ENCODE measurements at regions not wholly inside any gene's neighbourhood (a gene's known extent, or its start where the extent isn't known, plus 50 kb on each side); places are given as distances from the start of the nearest gene placed in this dataset.
"Not testable (repeated sequence)": the region's sequence is repeated elsewhere in the genome, so short reads cannot be mapped to it uniquely, and the experiment has no call there.

GRCh38 chr6:67933278-67933677 lies 701.8 kb upstream of the ADGRB3 start:
- ChIA-PET CTCF (no interaction called here), POLR2A (ENCODE audit: unreplicated experiment) (no interaction called here)
- no peaks in the 10 kb centered on the region for H3K9me3 ChIP-seq (ENCODE audit: insufficient read depth, low read depth)
- no peak overlapping the region for H2AFZ ChIP-seq
- no TSS peak for BruUV-seq (replicated peaks)
- no peaks in the 10 kb centered on the region for H3F3A ChIP-seq (ENCODE audit: insufficient read depth, low read depth)
- intact Hi-C loops (cut with micrococcal nuclease; ENCODE audit: unreplicated experiment): no loop called here
- no peaks in the 10 kb centered on the region for H3K79me2 ChIP-seq (ENCODE audit: low read depth)
- no peak overlapping the region for H3K27ac ChIP-seq
- H3K36me3 ChIP-seq (ENCODE audit: low read depth): no peaks in the 10 kb centered on the region
- H3K9me2 ChIP-seq (ENCODE audit: insufficient read depth): no peaks in the 10 kb centered on the region
- H3K4me1 ChIP-seq (replicated peaks; ENCODE audit: insufficient read depth): no peaks in the 10 kb centered on the region
- DNase-seq: no peak
- H3K4me2 ChIP-seq: no peak overlapping the region
- H3K4me3 ChIP-seq: no peak overlapping the region
- no peaks in the 10 kb centered on the region for H3K27me3 ChIP-seq (ENCODE audit: insufficient read depth, low read depth)
- H4K20me1 ChIP-seq (ENCODE audit: insufficient read depth): no peaks in the 10 kb centered on the region
- TF ChIP-seq EZH2 (IDR thresholded peaks at IDR 0.05; ENCODE audit: low read depth) (no peak), CTCF (conservative IDR thresholded peaks at IDR 0.05) (no peak)

- BruUV-seq (replicated peaks); DNase-seq; H3K9me2 ChIP-seq (ENCODE audit: insufficient read depth); H3K79me2 ChIP-seq (ENCODE audit: low read depth); H3K4me2 ChIP-seq; H4K20me1 ChIP-seq (ENCODE audit: insufficient read depth); H3K27me3 ChIP-seq (ENCODE audit: insufficient read depth, low read depth); H3K4me1 ChIP-seq (replicated peaks; ENCODE audit: insufficient read depth); POLR2A ChIA-PET (ENCODE audit: unreplicated experiment); intact Hi-C loops (cut with micrococcal nuclease; ENCODE audit: unreplicated experiment); H3K4me3 ChIP-seq; H3F3A ChIP-seq (ENCODE audit: insufficient read depth, low read depth); H3K9me3 ChIP-seq (ENCODE audit: insufficient read depth, low read depth); H3K27ac ChIP-seq; H2AFZ ChIP-seq; H3K36me3 ChIP-seq (ENCODE audit: low read depth); CTCF ChIA-PET: not testable (repeated sequence)
These were observed 712.5 kb upstream of the ADGRB3 start for GRCh38 chr6:67922588-67922987.

- H2AFZ ChIP-seq; H3K4me2 ChIP-seq; H3F3A ChIP-seq (ENCODE audit: insufficient read depth, low read depth); H4K20me1 ChIP-seq (ENCODE audit: insufficient read depth); H3K27ac ChIP-seq; H3K9me2 ChIP-seq (ENCODE audit: insufficient read depth); H3K79me2 ChIP-seq (ENCODE audit: low read depth); DNase-seq; H3K4me3 ChIP-seq; CTCF ChIA-PET; H3K36me3 ChIP-seq (ENCODE audit: low read depth); intact Hi-C loops (cut with micrococcal nuclease; ENCODE audit: unreplicated experiment); POLR2A ChIA-PET (ENCODE audit: unreplicated experiment); H3K9me3 ChIP-seq (ENCODE audit: insufficient read depth, low read depth); BruUV-seq (replicated peaks); H3K4me1 ChIP-seq (replicated peaks; ENCODE audit: insufficient read depth); H3K27me3 ChIP-seq (ENCODE audit: insufficient read depth, low read depth): not testable (repeated sequence)
These were observed 715.0 kb upstream of the ADGRB3 start for GRCh38 chr6:67920040-67920439.

- no TSS peak for BruUV-seq (replicated peaks)
- Histone ChIP-seq H3K4me3 (no peak overlapping the region), H3K9me2 (ENCODE audit: insufficient read depth) (no peaks in the 10 kb centered on the region), H4K20me1 (ENCODE audit: insufficient read depth) (no peaks in the 10 kb centered on the region), H3K79me2 (ENCODE audit: low read depth) (no peaks in the 10 kb centered on the region), H3K4me1 (replicated peaks; ENCODE audit: insufficient read depth) (no peaks in the 10 kb centered on the region), H3K36me3 (ENCODE audit: low read depth) (no peaks in the 10 kb centered on the region), H3K27me3 (ENCODE audit: insufficient read depth, low read depth) (no peaks in the 10 kb centered on the region), H3K4me2 (no peak overlapping the region), H3K9me3 (ENCODE audit: insufficient read depth, low read depth) (no peaks in the 10 kb centered on the region), H3F3A (ENCODE audit: insufficient read depth, low read depth) (no peaks in the 10 kb centered on the region), H2AFZ (no peak overlapping the region), H3K27ac (no peak overlapping the region)
- DNase-seq: no peak
- ChIA-PET CTCF (no interaction called here), POLR2A (ENCODE audit: unreplicated experiment) (no interaction called here)
- intact Hi-C loops (cut with micrococcal nuclease; ENCODE audit: unreplicated experiment): no loop called here
- no peak for TF ChIP-seq CTCF (conservative IDR thresholded peaks at IDR 0.05)
- no peak for TF ChIP-seq EZH2 (IDR thresholded peaks at IDR 0.05; ENCODE audit: low read depth)
These were observed 718.7 kb upstream of the ADGRB3 start for GRCh38 chr6:67916399-67916798.

Measured in PC-9 (cell line).